HEK293 (cell line): ENCODE measurements at regions not wholly inside any gene's neighbourhood (a gene's known extent, or its start where the extent isn't known, plus 50 kb on each side); places are given as distances from the start of the nearest gene placed in this dataset.

Experiments used
- CTCF ChIA-PET: fragments of 350-600 bp; formaldehyde crosslinking; extraction: SDS; loops from one replicate; lab custom pipeline; 2021; ENCODE audit warnings: antibody characterized with exemption; lab: Yijun Ruan, JAX
- POLR2A ChIA-PET: fragments of 300-600 bp; formaldehyde crosslinking; extraction: SDS; loops from one replicate; lab custom pipeline; 2020; ENCODE audit warnings: antibody characterized with exemption, inconsistent platforms; lab: Yijun Ruan, JAX
- H3K27ac ChIP-seq: fragments of 200-500 bp; sonication (Bioruptor generic); 2 replicates; pipeline ENCODE4 v1.5.1; 2014; ENCODE audit warnings: low read depth, low read length, control low read depth, inconsistent platforms; ENCODE audit errors: extremely low read depth
- H3K36me3 ChIP-seq, 2 experiments: fragments of 200-500 bp in 1 of 2; sonication (Bioruptor generic) in 1 of 2; 1 replicate in 1 of 2; 2 replicates in 1 of 2; pipeline ENCODE4 v1.5.1; 2014 to 2017; ENCODE audit warnings: inconsistent platforms in 2 of 2, low read length in 2 of 2; ENCODE audit not compliant: control insufficient read depth in 2 of 2, insufficient read depth in 1 of 2
- H3K4me1 ChIP-seq: fragments of 200-500 bp; sonication (Bioruptor generic); 2 replicates; pipeline ENCODE4 v1.5.1; 2014; ENCODE audit warnings: mild to moderate bottlenecking, low read length, inconsistent platforms; ENCODE audit not compliant: control insufficient read depth, insufficient read depth
- H3K4me3 ChIP-seq: 2 replicates; pipeline ENCODE4 v1.5.1; 2011; ENCODE audit warnings: low read depth, mild to moderate bottlenecking, control low read depth, low read length, moderate library complexity
- H3K9me3 ChIP-seq: fragments of 200-500 bp; sonication (Bioruptor generic); 2 replicates; pipeline ENCODE4 v1.5.1; 2014; ENCODE audit warnings: low read depth, low read length, inconsistent platforms; ENCODE audit not compliant: control insufficient read depth, insufficient read depth
- EGR2 ChIP-seq: fragments of 450-650 bp; formaldehyde crosslinking; IDR thresholded peaks from 2 replicates; pipeline ENCODE4 v1.5.1; 2016; ENCODE audit warnings: low read depth, missing biosample characterization, missing genetic modification characterization
- KLF16 ChIP-seq: fragments of 450-650 bp; formaldehyde crosslinking; IDR thresholded peaks from 2 replicates; pipeline ENCODE4 v1.5.1; 2017; ENCODE audit warnings: missing biosample characterization, missing genetic modification characterization
- KLF7 ChIP-seq: fragments of 450-650 bp; formaldehyde crosslinking; IDR thresholded peaks from 2 replicates; pipeline ENCODE4 v1.5.1; 2016; ENCODE audit warnings: missing biosample characterization, missing genetic modification characterization, borderline replicate concordance
- PRDM1 ChIP-seq: fragments of 450-650 bp; formaldehyde crosslinking; IDR thresholded peaks from 2 replicates; pipeline ENCODE4; 2016; ENCODE audit warnings: missing biosample characterization, missing genetic modification characterization
- SP3 ChIP-seq: fragments of 450-650 bp; formaldehyde crosslinking; IDR thresholded peaks from 2 replicates; pipeline ENCODE4 v1.5.1; 2016; ENCODE audit warnings: missing biosample characterization, missing genetic modification characterization
- YY1 ChIP-seq: fragments of 450-650 bp; formaldehyde crosslinking; IDR thresholded peaks from 2 replicates; pipeline ENCODE4 v1.5.1; 2018; ENCODE audit warnings: missing biosample characterization, missing genetic modification characterization
- ZBTB49 ChIP-seq: fragments of 450-650 bp; formaldehyde crosslinking; IDR thresholded peaks from 2 replicates; pipeline ENCODE4 v1.5.1; 2016; ENCODE audit warnings: missing biosample characterization, missing genetic modification characterization, low read depth
- ZBTB7A ChIP-seq: fragments of 450-650 bp; formaldehyde crosslinking; IDR thresholded peaks from 2 replicates; pipeline ENCODE4 v1.5.1; 2016; ENCODE audit warnings: low read depth, missing biosample characterization, missing genetic modification characterization
- ZFHX2 ChIP-seq: fragments of 450-650 bp; formaldehyde crosslinking; conservative IDR thresholded peaks from 2 replicates; pipeline ENCODE4 v1.5.1; 2016; ENCODE audit warnings: missing biosample characterization, missing genetic modification characterization
- ZNF140 ChIP-seq: fragments of 450-650 bp; formaldehyde crosslinking; IDR thresholded peaks from 2 replicates; pipeline ENCODE4 v1.5.1; 2016; ENCODE audit warnings: missing biosample characterization, missing genetic modification characterization
- ZNF248 ChIP-seq: fragments of 450-650 bp; formaldehyde crosslinking; IDR thresholded peaks from 2 replicates; pipeline ENCODE4 v1.5.1; 2017; ENCODE audit warnings: missing biosample characterization, missing genetic modification characterization
- ZNF324 ChIP-seq: fragments of 450-650 bp; formaldehyde crosslinking; IDR thresholded peaks from 2 replicates; pipeline ENCODE4 v1.5.1; 2016; ENCODE audit warnings: missing biosample characterization, missing genetic modification characterization
- ZNF433 ChIP-seq: fragments of 450-650 bp; formaldehyde crosslinking; IDR thresholded peaks from 2 replicates; pipeline ENCODE4 v1.5.1; 2016; ENCODE audit warnings: missing biosample characterization, missing genetic modification characterization, low read depth
- ZNF449 ChIP-seq: fragments of 450-650 bp; formaldehyde crosslinking; IDR thresholded peaks from 2 replicates; pipeline ENCODE4 v1.5.1; 2017; ENCODE audit warnings: missing biosample characterization, mild to moderate bottlenecking, missing genetic modification characterization, moderate library complexity
- ZNF488 ChIP-seq: fragments of 450-650 bp; formaldehyde crosslinking; IDR thresholded peaks from 2 replicates; pipeline ENCODE4 v1.5.1; 2016; ENCODE audit warnings: missing biosample characterization, missing genetic modification characterization
- ZNF518A ChIP-seq: fragments of 450-650 bp; formaldehyde crosslinking; conservative IDR thresholded peaks from 2 replicates; pipeline ENCODE4 v1.5.1; 2016; ENCODE audit warnings: low read depth, missing biosample characterization, missing genetic modification characterization
- ZNF549 ChIP-seq: fragments of 450-650 bp; IDR thresholded peaks from 2 replicates; pipeline ENCODE4 v1.5.1; 2018; ENCODE audit warnings: missing biosample characterization, missing genetic modification characterization, mild to moderate bottlenecking, inconsistent platforms, moderate library complexity
- ZNF560 ChIP-seq: fragments of 450-650 bp; formaldehyde crosslinking; IDR thresholded peaks from 2 replicates; pipeline ENCODE4 v1.5.1; 2017; ENCODE audit warnings: missing biosample characterization, missing genetic modification characterization, borderline replicate concordance
- ZNF571 ChIP-seq: fragments of 450-650 bp; formaldehyde crosslinking; IDR thresholded peaks from 2 replicates; pipeline ENCODE4 v1.5.0; 2017; ENCODE audit warnings: missing biosample characterization, missing genetic modification characterization
- ZNF645 ChIP-seq: fragments of 450-650 bp; formaldehyde crosslinking; IDR thresholded peaks from 2 replicates; pipeline ENCODE4; 2016; ENCODE audit warnings: missing biosample characterization, missing genetic modification characterization
- ZNF777 ChIP-seq: fragments of 450-650 bp; formaldehyde crosslinking; IDR thresholded peaks from 2 replicates; pipeline ENCODE4 v1.5.1; 2017; ENCODE audit warnings: missing biosample characterization, missing genetic modification characterization, borderline replicate concordance

- ChIA-PET POLR2A (no interaction called here), CTCF (no interaction called here)
- H3K4me3 ChIP-seq = no peak overlapping the region
- no peak overlapping the region for H3K27ac ChIP-seq
- H3K9me3 ChIP-seq = no peaks in the 10 kb centered on the region
- TF ChIP-seq ZNF488 (tag by site-specific recombination) = no peak
- TF ChIP-seq ZFHX2 (tag by site-specific recombination) = no peak
- TF ChIP-seq ZNF140 = no peak
- TF ChIP-seq ZBTB7A (tag by site-specific recombination) = no peak
- no peak for TF ChIP-seq KLF7 (tag by site-specific recombination)
- TF ChIP-seq YY1 = no peak
- no peak for TF ChIP-seq ZNF449 (tag by site-specific recombination)
- no peak for TF ChIP-seq ZNF518A (tag by site-specific recombination)
- H3K4me1 ChIP-seq = no peaks in the 10 kb centered on the region; the same call in 1 of the 2 replicates
- H3K36me3 ChIP-seq = no peaks in the 10 kb centered on the region
These were observed 480.6 kb downstream of the NR2F1-AS1 start for GRCh38 chr5:93100428-93100827.

GRCh38 chr5:93099902-93100347 lies 481.1 kb downstream of the NR2F1-AS1 start:
- POLR2A ChIA-PET = no interaction called here
- H3K36me3 ChIP-seq = no peaks in the 10 kb centered on the region
- no peak overlapping the region for H3K4me3 ChIP-seq
- no peaks in the 10 kb centered on the region for H3K9me3 ChIP-seq
- CTCF ChIA-PET = no interaction called here
- TF ChIP-seq ZNF140 (no peak), EGR2 (tag by site-specific recombination) (peak; percentile 41; the same call in 1 of the 2 replicates)
- H3K27ac ChIP-seq = no peak overlapping the region
- no peaks in the 10 kb centered on the region; the same call in 1 of the 2 replicates for H3K4me1 ChIP-seq

GRCh38 chr5:93096561-93096960 lies 484.5 kb downstream of the NR2F1-AS1 start:
- H3K9me3 ChIP-seq = no peaks in the 10 kb centered on the region
- H3K4me1 ChIP-seq = no peaks in the 10 kb centered on the region; the same call in 1 of the 2 replicates
- CTCF ChIA-PET = interaction anchor here (0.7 to 1.0 kb wide), 2 partner anchors 37 to 89 kb away, joined by 3 read pairs; no protein-coding TSS in a partner anchor
- H3K27ac ChIP-seq = no peak overlapping the region
- POLR2A ChIA-PET = no interaction called here
- TF ChIP-seq ZNF248 (tag by site-specific recombination) (no peak), PRDM1 (tag by site-specific recombination) (no peak), KLF16 (no peak), ZNF549 (no peak), ZNF324 (tag by site-specific recombination) (no peak), SP3 (tag by site-specific recombination) (no peak), ZNF433 (tag by site-specific recombination) (no peak), ZBTB49 (tag by site-specific recombination) (no peak), ZNF777 (tag by site-specific recombination) (no peak), ZNF560 (no peak), ZNF645 (no peak), ZNF571 (tag by site-specific recombination) (no peak)
- H3K4me3 ChIP-seq = no peak overlapping the region
- no peaks in the 10 kb centered on the region for H3K36me3 ChIP-seq
